Sigmoid colon (tissue), 6 donors: ENCODE measurements at regions not wholly inside any gene's neighbourhood (a gene's known extent, or its start where the extent isn't known, plus 50 kb on each side); places are given as distances from the start of the nearest gene placed in this dataset.
A peak's percentile ranks its signal among the peaks of the same experiment; 100 is the strongest.

Source experiments
- DNase-seq: peaks from one replicate; pipeline ENCODE4 v3.0.0-alpha.2; 2019
- H3K27ac ChIP-seq, 4 donors: fragments of 200-600 bp; sonication (generic); one replicate each; pipeline ENCODE4 v1.5.1; 2016 to 2019; ENCODE audit warnings: mild to moderate bottlenecking in 1 of 4
- H3K27me3 ChIP-seq, 3 donors: fragments of 200-600 bp; sonication (generic); one replicate each; pipeline ENCODE4 v1.5.1; 2019; ENCODE audit warnings: mild to moderate bottlenecking in 1 of 3
- H3K36me3 ChIP-seq, 4 donors: fragments of 200-600 bp; sonication (generic); one replicate each; pipeline ENCODE4 v1.5.1; 2016 to 2019
- H3K4me1 ChIP-seq, 4 donors: fragments of 200-600 bp; sonication (generic); one replicate each; pipeline ENCODE4 v1.5.1; 2017 to 2019
- H3K4me3 ChIP-seq, 4 donors: fragments of 200-600 bp; sonication (generic); one replicate each; pipeline ENCODE4 v1.5.1; 2017 to 2019; ENCODE audit warnings: mild to moderate bottlenecking in 2 of 4, moderate library complexity in 1 of 4
- H3K9me3 ChIP-seq, 4 donors: fragments of 200-600 bp in 3 of 4; sonication (generic) in 3 of 4; one replicate each; pipeline versions ENCODE4 v1.5.1 to v1.6.1; 2013 to 2019
- EP300 ChIP-seq, 4 donors: sonication (generic); formaldehyde crosslinking; IDR thresholded peaks; one replicate each; pipeline ENCODE4 v1.6.1; 2017; ENCODE audit warnings: antibody characterized with exemption in 4 of 4
- POLR2A ChIP-seq, 2 donors: fragments of 450-650 bp; IDR thresholded peaks; one replicate each; pipeline ENCODE4 v1.6.1; 2016; ENCODE audit warnings: antibody characterized with exemption in 2 of 2, mild to moderate bottlenecking in 2 of 2, moderate library complexity in 2 of 2
- POLR2AphosphoS5 ChIP-seq, 4 donors: sonication (generic); formaldehyde crosslinking; IDR thresholded peaks; one replicate each; pipeline ENCODE4 v1.6.1; 2017; ENCODE audit warnings: antibody characterized with exemption in 4 of 4
- WGBS, 2 donors: extraction: QIAGEN DNeasy Blood & Tissue Kit; methylation state at CpG; one replicate each; pipeline ENCODE4 v1.1.7; 2013; 5-methylcytosine and 5-hydroxymethylcytosine counted together
- intact Hi-C: fragments of 100-400 bp; cut with DNase I; formaldehyde crosslinking; loops from one replicate; pipeline ENCODE4 v1.15.1; 2023
- TF ChIP-seq, protein P1 (sequence below), 4 experiments: fragments of 450-650 bp in 3 of 4; fragments of 200-600 bp in 1 of 4; IDR thresholded peaks; one replicate each; pipeline ENCODE4 v1.5.1; 2016 to 2019; ENCODE audit warnings: antibody characterized with exemption in 4 of 4, mild to moderate bottlenecking in 3 of 4, moderate library complexity in 2 of 4
- donor health status: healthy with polysubstance abuse.
- donor health status: healthy.

- intact Hi-C loops = no loop called here
- WGBS, 2 donors = 99% methylated on average over 1 of the region's 1 CpG
- H3K9me3 ChIP-seq = no peaks in the 10 kb centered on the region
- H3K27ac ChIP-seq = no peak overlapping the region
- no peak overlapping the region for H3K4me3 ChIP-seq
- no peaks in the 10 kb centered on the region for H3K27me3 ChIP-seq
- no peaks in the 10 kb centered on the region for H3K36me3 ChIP-seq
- no peak for DNase-seq
- TF ChIP-seq, protein P1, sequence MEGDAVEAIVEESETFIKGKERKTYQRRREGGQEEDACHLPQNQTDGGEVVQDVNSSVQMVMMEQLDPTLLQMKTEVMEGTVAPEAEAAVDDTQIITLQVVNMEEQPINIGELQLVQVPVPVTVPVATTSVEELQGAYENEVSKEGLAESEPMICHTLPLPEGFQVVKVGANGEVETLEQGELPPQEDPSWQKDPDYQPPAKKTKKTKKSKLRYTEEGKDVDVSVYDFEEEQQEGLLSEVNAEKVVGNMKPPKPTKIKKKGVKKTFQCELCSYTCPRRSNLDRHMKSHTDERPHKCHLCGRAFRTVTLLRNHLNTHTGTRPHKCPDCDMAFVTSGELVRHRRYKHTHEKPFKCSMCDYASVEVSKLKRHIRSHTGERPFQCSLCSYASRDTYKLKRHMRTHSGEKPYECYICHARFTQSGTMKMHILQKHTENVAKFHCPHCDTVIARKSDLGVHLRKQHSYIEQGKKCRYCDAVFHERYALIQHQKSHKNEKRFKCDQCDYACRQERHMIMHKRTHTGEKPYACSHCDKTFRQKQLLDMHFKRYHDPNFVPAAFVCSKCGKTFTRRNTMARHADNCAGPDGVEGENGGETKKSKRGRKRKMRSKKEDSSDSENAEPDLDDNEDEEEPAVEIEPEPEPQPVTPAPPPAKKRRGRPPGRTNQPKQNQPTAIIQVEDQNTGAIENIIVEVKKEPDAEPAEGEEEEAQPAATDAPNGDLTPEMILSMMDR (IDR thresholded peaks at IDR 0.05) = no peak
- TF ChIP-seq EP300 (IDR thresholded peaks at IDR 0.05) = no peak
- TF ChIP-seq POLR2A (IDR thresholded peaks at IDR 0.05) = no peak
- TF ChIP-seq POLR2AphosphoS5 (IDR thresholded peaks at IDR 0.05) = no peak
- peaks cover 0 to 6% (median 2%) of the 10 kb centered on the region in 4 donors for H3K4me1 ChIP-seq
Observed at GRCh38 chr5:67481362-67481761, 284.8 kb upstream of the CD180 start.

- Histone ChIP-seq H3K9me3 (no peaks in the 10 kb centered on the region), H3K4me1 (peaks cover 0 to 19% (median 9%) of the 10 kb centered on the region in 4 donors), H3K36me3 (no peaks in the 10 kb centered on the region), H3K27me3 (no peaks in the 10 kb centered on the region), H3K27ac (no peak overlapping the region), H3K4me3 (no peak overlapping the region)
- no peak for TF ChIP-seq POLR2A (IDR thresholded peaks at IDR 0.05)
- TF ChIP-seq POLR2AphosphoS5 (IDR thresholded peaks at IDR 0.05) = no peak
- TF ChIP-seq EP300 (IDR thresholded peaks at IDR 0.05) = no peak
- TF ChIP-seq, protein P1 (IDR thresholded peaks at IDR 0.05) = no peak
- no peak for DNase-seq
- WGBS, 2 donors = 89 to 91% methylated on average over 2 of the region's 2 CpGs
- intact Hi-C loops = no loop called here
Observed at GRCh38 chr5:67478337-67478736, 281.7 kb upstream of the CD180 start.

- no peaks in the 10 kb centered on the region for H3K27me3 ChIP-seq
- H3K4me3 ChIP-seq = no peak overlapping the region
- no peak for TF ChIP-seq POLR2AphosphoS5 (IDR thresholded peaks at IDR 0.05)
- no peak for TF ChIP-seq POLR2A (IDR thresholded peaks at IDR 0.05)
- TF ChIP-seq EP300 (IDR thresholded peaks at IDR 0.05) = no peak
- TF ChIP-seq, protein P1 (IDR thresholded peaks at IDR 0.05) = no peak
- no peaks in the 10 kb centered on the region for H3K36me3 ChIP-seq
- 96 to 97% methylated on average over 1 of the region's 1 CpG for WGBS, 2 donors
- H3K9me3 ChIP-seq = no peaks in the 10 kb centered on the region
- peaks cover 0 to 19% (median 9%) of the 10 kb centered on the region in 4 donors for H3K4me1 ChIP-seq
- intact Hi-C loops = no loop called here
- no peak for DNase-seq
- peak overlapping the region in 1 of 4 donors; percentile 69 for H3K27ac ChIP-seq
Observed at GRCh38 chr5:67476995-67477394, 280.4 kb upstream of the CD180 start.

DNA sequence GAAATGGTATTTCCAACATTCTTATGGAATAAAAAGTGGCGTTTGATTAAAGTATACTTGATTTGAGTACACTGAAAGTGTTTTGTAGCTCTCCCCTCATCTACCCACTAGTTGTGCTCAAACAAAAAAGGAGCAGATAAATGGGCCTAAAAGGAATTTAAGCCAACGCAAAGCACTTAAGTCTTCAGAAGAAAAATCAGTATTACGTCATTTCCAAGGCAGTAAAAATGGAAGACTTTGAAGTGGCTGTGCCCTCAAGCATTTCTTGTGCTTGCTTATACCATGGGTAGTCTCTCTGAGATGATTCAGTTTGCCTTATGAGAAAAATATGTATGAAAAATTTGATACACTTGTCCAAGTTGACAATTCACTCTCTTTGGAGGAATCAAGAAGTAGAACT is 279.9 kb upstream of the CD180 start:
- Histone ChIP-seq H3K4me1 (peaks cover 0 to 19% (median 9%) of the 10 kb centered on the region in 4 donors), H3K36me3 (no peaks in the 10 kb centered on the region), H3K27me3 (no peaks in the 10 kb centered on the region), H3K9me3 (no peaks in the 10 kb centered on the region), H3K27ac (peak overlapping the region in 3 of 4 donors; percentile 58 to 70 (median 69)), H3K4me3 (no peak overlapping the region)
- TF ChIP-seq POLR2AphosphoS5 (IDR thresholded peaks at IDR 0.05) (no peak), POLR2A (IDR thresholded peaks at IDR 0.05) (no peak), EP300 (IDR thresholded peaks at IDR 0.05) (no peak)
- TF ChIP-seq, protein P1 (IDR thresholded peaks at IDR 0.05) = no peak
- 80 to 84% methylated on average over 3 of the region's 3 CpGs for WGBS, 2 donors
- intact Hi-C loops = no loop called here
- DNase-seq = no peak

DNA sequence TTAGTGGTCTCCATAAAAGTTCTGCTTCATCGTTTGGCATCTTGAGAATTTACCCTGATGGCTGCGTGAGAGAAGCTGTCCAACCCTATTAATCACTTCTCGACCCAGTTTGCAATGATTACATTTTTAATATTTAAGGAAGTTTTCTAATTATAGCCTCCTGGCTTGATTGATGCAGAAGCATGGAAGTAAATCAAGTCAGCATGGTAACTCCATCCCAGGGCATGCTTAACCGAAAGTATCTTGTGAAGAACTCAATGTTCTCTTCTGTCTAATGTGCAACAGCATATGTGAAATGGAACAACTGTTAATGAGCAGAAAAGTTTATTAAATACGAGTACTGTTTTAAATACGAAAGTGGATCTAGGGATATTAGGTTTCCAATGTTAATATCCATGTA is 278.9 kb upstream of the CD180 start:
- Histone ChIP-seq H3K27ac (peak overlapping the region; percentile 54 to 70 (median 64)), H3K4me1 (peaks cover 0 to 19% (median 9%) of the 10 kb centered on the region in 4 donors), H3K36me3 (no peaks in the 10 kb centered on the region), H3K4me3 (peak overlapping the region in 3 of 4 donors; percentile 4 to 13 (median 4)), H3K27me3 (no peaks in the 10 kb centered on the region), H3K9me3 (no peaks in the 10 kb centered on the region)
- WGBS, 2 donors = 82 to 89% methylated on average over 6 of the region's 6 CpGs
- DNase-seq = no peak
- TF ChIP-seq EP300 (IDR thresholded peaks at IDR 0.05) = peak in 2 of 4 donors; percentile 73 to 85
- peak; percentile 32 to 69 (median 54) for TF ChIP-seq POLR2AphosphoS5 (IDR thresholded peaks at IDR 0.05)
- TF ChIP-seq POLR2A (IDR thresholded peaks at IDR 0.05) = no peak
- intact Hi-C loops = no loop called here
